HEK293 (cell line): ENCODE measurements at regions not wholly inside any gene's neighbourhood (a gene's known extent, or its start where the extent isn't known, plus 50 kb on each side); places are given as distances from the start of the nearest gene placed in this dataset.

ENCODE experiments used
- CTCF ChIA-PET: fragments of 350-600 bp; formaldehyde crosslinking; extraction: SDS; loops from one replicate; lab custom pipeline; 2021; ENCODE audit warnings: antibody characterized with exemption; lab: Yijun Ruan, JAX
- POLR2A ChIA-PET: fragments of 300-600 bp; formaldehyde crosslinking; extraction: SDS; loops from one replicate; lab custom pipeline; 2020; ENCODE audit warnings: antibody characterized with exemption, inconsistent platforms; lab: Yijun Ruan, JAX
- H3K27ac ChIP-seq: fragments of 200-500 bp; sonication (Bioruptor generic); 2 replicates; pipeline ENCODE4 v1.5.1; 2014; ENCODE audit warnings: low read depth, low read length, control low read depth, inconsistent platforms; ENCODE audit errors: extremely low read depth
- H3K36me3 ChIP-seq, 2 experiments: fragments of 200-500 bp in 1 of 2; sonication (Bioruptor generic) in 1 of 2; 1 replicate in 1 of 2; 2 replicates in 1 of 2; pipeline ENCODE4 v1.5.1; 2014 to 2017; ENCODE audit warnings: inconsistent platforms in 2 of 2, low read length in 2 of 2; ENCODE audit not compliant: control insufficient read depth in 2 of 2, insufficient read depth in 1 of 2
- H3K4me1 ChIP-seq: fragments of 200-500 bp; sonication (Bioruptor generic); 2 replicates; pipeline ENCODE4 v1.5.1; 2014; ENCODE audit warnings: mild to moderate bottlenecking, low read length, inconsistent platforms; ENCODE audit not compliant: control insufficient read depth, insufficient read depth
- H3K4me3 ChIP-seq: 2 replicates; pipeline ENCODE4 v1.5.1; 2011; ENCODE audit warnings: low read depth, mild to moderate bottlenecking, control low read depth, low read length, moderate library complexity
- H3K9me3 ChIP-seq: fragments of 200-500 bp; sonication (Bioruptor generic); 2 replicates; pipeline ENCODE4 v1.5.1; 2014; ENCODE audit warnings: low read depth, low read length, inconsistent platforms; ENCODE audit not compliant: control insufficient read depth, insufficient read depth
- FEZF1 ChIP-seq: fragments of 450-650 bp; formaldehyde crosslinking; IDR thresholded peaks from 2 replicates; pipeline ENCODE4 v1.5.1; 2016; ENCODE audit warnings: missing biosample characterization, missing genetic modification characterization
- HIC1 ChIP-seq: fragments of 450-650 bp; formaldehyde crosslinking; IDR thresholded peaks from 2 replicates; pipeline ENCODE4 v1.5.1; 2016; ENCODE audit warnings: missing biosample characterization, missing genetic modification characterization
- SCRT2 ChIP-seq: fragments of 450-650 bp; formaldehyde crosslinking; IDR thresholded peaks from 2 replicates; pipeline ENCODE4 v1.5.1; 2016; ENCODE audit warnings: missing biosample characterization, missing genetic modification characterization
- ZBTB1 ChIP-seq: fragments of 450-650 bp; formaldehyde crosslinking; IDR thresholded peaks from 2 replicates; pipeline ENCODE4 v1.5.1; 2016; ENCODE audit warnings: missing biosample characterization, missing genetic modification characterization
- ZBTB44 ChIP-seq: fragments of 450-650 bp; IDR thresholded peaks from 2 replicates; pipeline ENCODE4 v1.5.1; 2018; ENCODE audit warnings: missing biosample characterization, mild to moderate bottlenecking, missing genetic modification characterization
- ZNF10 ChIP-seq: fragments of 450-650 bp; formaldehyde crosslinking; IDR thresholded peaks from 2 replicates; pipeline ENCODE4 v1.5.1; 2017; ENCODE audit warnings: missing biosample characterization, missing genetic modification characterization
- ZNF112 ChIP-seq: fragments of 450-650 bp; formaldehyde crosslinking; IDR thresholded peaks from 2 replicates; pipeline ENCODE4 v1.5.0; 2017; ENCODE audit warnings: missing biosample characterization, missing genetic modification characterization
- ZNF184 ChIP-seq: fragments of 450-650 bp; IDR thresholded peaks from 2 replicates; pipeline ENCODE4 v1.5.1; 2018; ENCODE audit warnings: missing biosample characterization, mild to moderate bottlenecking, missing genetic modification characterization
- ZNF274 ChIP-seq, 2 experiments: fragments of 200-500 bp in 1 of 2; fragments of 450-650 bp in 1 of 2; sonication (Bioruptor generic) in 1 of 2; formaldehyde crosslinking in 1 of 2; IDR thresholded peaks; 2 replicates each; pipeline versions ENCODE4 v1.5.1 to v1.6.1; 2014 to 2016; ENCODE audit warnings: borderline replicate concordance in 1 of 2, inconsistent platforms in 1 of 2, low read length in 1 of 2, missing biosample characterization in 1 of 2, missing genetic modification characterization in 1 of 2
- ZNF335 ChIP-seq: fragments of 450-650 bp; formaldehyde crosslinking; conservative IDR thresholded peaks from 2 replicates; pipeline ENCODE4 v1.5.1; 2016; ENCODE audit warnings: missing biosample characterization, missing genetic modification characterization
- ZNF510 ChIP-seq: fragments of 450-650 bp; formaldehyde crosslinking; IDR thresholded peaks from 2 replicates; pipeline ENCODE4 v1.5.1; 2018; ENCODE audit warnings: mild to moderate bottlenecking, missing genetic modification characterization, missing biosample characterization; ENCODE audit not compliant: insufficient replicate concordance
- ZNF513 ChIP-seq: fragments of 450-650 bp; IDR thresholded peaks from 2 replicates; pipeline ENCODE4 v1.5.1; 2018; ENCODE audit warnings: missing biosample characterization, missing genetic modification characterization
- ZNF530 ChIP-seq: fragments of 450-650 bp; formaldehyde crosslinking; IDR thresholded peaks from 2 replicates; pipeline ENCODE4 v1.5.1; 2016; ENCODE audit warnings: low read depth, missing biosample characterization, missing genetic modification characterization
- ZNF560 ChIP-seq: fragments of 450-650 bp; formaldehyde crosslinking; IDR thresholded peaks from 2 replicates; pipeline ENCODE4 v1.5.1; 2017; ENCODE audit warnings: missing biosample characterization, missing genetic modification characterization, borderline replicate concordance
- ZNF639 ChIP-seq: fragments of 450-650 bp; formaldehyde crosslinking; IDR thresholded peaks from 2 replicates; pipeline ENCODE4 v1.5.1; 2016; ENCODE audit warnings: missing biosample characterization, missing genetic modification characterization
- ZNF670 ChIP-seq: fragments of 450-650 bp; formaldehyde crosslinking; IDR thresholded peaks from 2 replicates; pipeline ENCODE4 v1.5.1; 2016; ENCODE audit warnings: missing biosample characterization, missing genetic modification characterization, low read depth
- ZNF76 ChIP-seq: fragments of 450-650 bp; formaldehyde crosslinking; IDR thresholded peaks from 2 replicates; pipeline ENCODE4; 2016; ENCODE audit warnings: low read depth, missing biosample characterization, missing genetic modification characterization, borderline replicate concordance
- ZNF785 ChIP-seq: fragments of 450-650 bp; formaldehyde crosslinking; IDR thresholded peaks from 2 replicates; pipeline ENCODE4 v1.5.1; 2016; ENCODE audit warnings: missing biosample characterization, missing genetic modification characterization

- ChIA-PET POLR2A (no interaction called here), CTCF (interaction anchor here (0.6 to 1.1 kb wide), 2 partner anchors 14 to 461 kb away, joined by 3 read pairs; no protein-coding TSS in a partner anchor)
- TF ChIP-seq ZNF76 (tag by site-specific recombination) (no peak), ZNF513 (tag by site-specific recombination) (no peak), ZNF785 (tag by site-specific recombination) (no peak), SCRT2 (tag by site-specific recombination) (no peak), ZNF670 (tag by site-specific recombination) (no peak), ZNF335 (tag by site-specific recombination) (no peak), ZNF560 (tag by site-specific recombination) (no peak), FEZF1 (tag by site-specific recombination) (no peak), ZBTB44 (tag by site-specific recombination) (no peak), ZNF10 (tag by site-specific recombination) (no peak), ZNF510 (tag by site-specific recombination) (no peak), ZNF112 (tag by site-specific recombination) (no peak), ZBTB1 (tag by site-specific recombination) (no peak), ZNF530 (tag by site-specific recombination) (no peak), ZNF639 (no peak), ZNF184 (tag by site-specific recombination) (no peak)
- peaks cover 13% of the 10 kb centered on the region for H3K4me1 ChIP-seq
- H3K36me3 ChIP-seq: no peaks in the 10 kb centered on the region
- H3K27ac ChIP-seq: no peak overlapping the region
- H3K9me3 ChIP-seq: no peaks in the 10 kb centered on the region
- no peak overlapping the region for H3K4me3 ChIP-seq
These were observed 893.0 kb upstream of the SOX9 start for GRCh38 chr17:71227841-71228240.

GRCh38 chr17:71229070-71229469, 891.8 kb upstream of the SOX9 start:
- ChIA-PET POLR2A (no interaction called here), CTCF (interaction anchor here (0.6 kb wide), 1 partner anchor 211 kb away, joined by 3 read pairs; no protein-coding TSS in a partner anchor)
- Histone ChIP-seq H3K27ac (no peak overlapping the region), H3K9me3 (no peaks in the 10 kb centered on the region), H3K4me1 (peaks cover 13% of the 10 kb centered on the region), H3K4me3 (no peak overlapping the region), H3K36me3 (no peaks in the 10 kb centered on the region)
- TF ChIP-seq HIC1 (no peak), ZNF274 (IDR thresholded peaks at IDR 0.05; ENCODE audit: low read length) (no peak), ZNF274 (tag by site-specific recombination; IDR thresholded peaks at IDR 0.05; ENCODE audit: borderline replicate concordance) (no peak)
